RWPE2 (cell line): ENCODE measurements at regions not wholly inside any gene's neighbourhood (a gene's known extent, or its start where the extent isn't known, plus 50 kb on each side); places are given as distances from the start of the nearest gene placed in this dataset.
A peak's percentile ranks its signal among the peaks of the same experiment; 100 is the strongest.

Experiments
- ATAC-seq: fragments of 200-7000 bp; cut with Tn5 transposase; 3 replicates; pipeline ENCODE4 v1.9.1; 2021; ENCODE audit warnings: low read depth
- DNase-seq: peaks from one replicate; pipeline ENCODE4 v3.0.0-alpha.2; 2020; ENCODE audit warnings: low spot score
- H3K27ac ChIP-seq: fragments of 450-650 bp; 2 replicates; pipeline ENCODE4 v1.5.1; 2017; ENCODE audit warnings: mild to moderate bottlenecking; ENCODE audit not compliant: poor library complexity, severe bottlenecking
- H3K27me3 ChIP-seq: fragments of 250-450 bp; sonication (Bioruptor Pico); 2 replicates; pipeline ENCODE4 v1.5.1; 2021; ENCODE audit warnings: mild to moderate bottlenecking, moderate library complexity; ENCODE audit not compliant: insufficient read depth, poor library complexity, severe bottlenecking
- H3K36me3 ChIP-seq: fragments of 250-450 bp; sonication (Bioruptor Pico); 2 replicates; pipeline ENCODE4 v1.5.1; 2020; ENCODE audit warnings: low read depth, mild to moderate bottlenecking, moderate library complexity
- H3K4me1 ChIP-seq: fragments of 250-450 bp; sonication (Bioruptor Pico); 2 replicates; pipeline ENCODE4 v1.5.1; 2021; ENCODE audit warnings: mild to moderate bottlenecking, moderate library complexity; ENCODE audit not compliant: insufficient read depth, poor library complexity, severe bottlenecking
- H3K4me3 ChIP-seq: fragments of 250-450 bp; sonication (Bioruptor Pico); 2 replicates; pipeline ENCODE4 v1.5.1; 2021; ENCODE audit warnings: mild to moderate bottlenecking, moderate library complexity; ENCODE audit not compliant: severe bottlenecking
- H3K9me3 ChIP-seq: fragments of 250-450 bp; sonication (Bioruptor Pico); 2 replicates; pipeline ENCODE4 v1.5.1; 2021; ENCODE audit warnings: mild to moderate bottlenecking, moderate library complexity; ENCODE audit not compliant: severe bottlenecking
- CTCF ChIP-seq: fragments of 450-650 bp; IDR thresholded peaks from one replicate; pipeline ENCODE4 v1.5.1; 2017; ENCODE audit warnings: mild to moderate bottlenecking, moderate library complexity; ENCODE audit not compliant: poor library complexity, severe bottlenecking

- no peak for ATAC-seq
- no peak overlapping the region for H3K4me3 ChIP-seq
- H3K36me3 ChIP-seq: no peaks in the 10 kb centered on the region
- no peaks in the 10 kb centered on the region for H3K4me1 ChIP-seq
- H3K27ac ChIP-seq: no peak overlapping the region
- H3K27me3 ChIP-seq: no peaks in the 10 kb centered on the region
- H3K9me3 ChIP-seq: no peaks in the 10 kb centered on the region
- no peak for DNase-seq
- TF ChIP-seq CTCF: peak; percentile 23
Measured at GRCh38 chr21:22120616-22121266, 1122.5 kb downstream of the NCAM2 start.

GRCh38 chr21:22125581-22125980 is 1127.4 kb downstream of the NCAM2 start:
- Histone ChIP-seq H3K4me3 (no peak overlapping the region), H3K4me1 (no peaks in the 10 kb centered on the region), H3K9me3 (no peaks in the 10 kb centered on the region), H3K27me3 (no peaks in the 10 kb centered on the region), H3K27ac (no peak overlapping the region), H3K36me3 (no peaks in the 10 kb centered on the region)
- TF ChIP-seq CTCF: no peak
- DNase-seq (no peak), ATAC-seq (no peak)

GRCh38 chr21:22128671-22129070 is 1130.5 kb downstream of the NCAM2 start:
- no peaks in the 10 kb centered on the region for H3K4me1 ChIP-seq
- no peaks in the 10 kb centered on the region for H3K9me3 ChIP-seq
- no peak for TF ChIP-seq CTCF
- no peaks in the 10 kb centered on the region for H3K27me3 ChIP-seq
- H3K4me3 ChIP-seq: no peak overlapping the region
- H3K27ac ChIP-seq: no peak overlapping the region
- no peaks in the 10 kb centered on the region for H3K36me3 ChIP-seq
- no peak for DNase-seq
- ATAC-seq: no peak

GRCh38 chr21:22132358-22133071 is 1134.3 kb downstream of the NCAM2 start:
- Histone ChIP-seq H3K27ac (no peak overlapping the region), H3K4me1 (no peaks in the 10 kb centered on the region), H3K4me3 (no peak overlapping the region), H3K9me3 (no peaks in the 10 kb centered on the region), H3K27me3 (no peaks in the 10 kb centered on the region), H3K36me3 (no peaks in the 10 kb centered on the region)
- ATAC-seq: no peak
- TF ChIP-seq CTCF: no peak
- DNase-seq: no peak

- TF ChIP-seq CTCF: no peak
- Histone ChIP-seq H3K27ac (no peak overlapping the region), H3K4me3 (no peak overlapping the region), H3K9me3 (no peaks in the 10 kb centered on the region), H3K27me3 (peaks cover 11% of the 10 kb centered on the region), H3K36me3 (no peaks in the 10 kb centered on the region), H3K4me1 (no peaks in the 10 kb centered on the region)
- DNase-seq: no peak
- no peak for ATAC-seq
Measured at GRCh38 chr21:22136740-22137139, 1138.5 kb downstream of the NCAM2 start.
